Esophagus muscularis mucosa (tissue), 3 donors: ENCODE measurements at regions not wholly inside any gene's neighbourhood (a gene's known extent, or its start where the extent isn't known, plus 50 kb on each side); places are given as distances from the start of the nearest gene placed in this dataset.

ENCODE experiments used
- CTCF ChIP-seq, 3 experiments: fragments of 200-600 bp in 2 of 3; fragments of 450-650 bp in 1 of 3; sonication (generic) in 2 of 3; IDR thresholded peaks; one replicate each; pipeline ENCODE4 v1.5.1; 2017 to 2019; ENCODE audit warnings: antibody characterized with exemption in 3 of 3, mild to moderate bottlenecking in 2 of 3, moderate library complexity in 1 of 3
- POLR2A ChIP-seq: fragments of 450-650 bp; IDR thresholded peaks from one replicate; pipeline ENCODE4 v1.6.1; 2017; ENCODE audit warnings: antibody characterized with exemption, moderate library complexity, mild to moderate bottlenecking, low read depth

GRCh38 chr1:37306461-37306860, 167.9 kb upstream of the ZC3H12A start:
- TF ChIP-seq POLR2A (no peak), CTCF (IDR thresholded peaks at IDR 0.05) (no peak)
